ENCODE measurements at regions not wholly inside any gene's neighbourhood (a gene's known extent, or its start where the extent isn't known, plus 50 kb on each side); places are given as distances from the start of the nearest gene placed in this dataset.
"Not testable (repeated sequence)": the region's sequence is repeated elsewhere in the genome, so short reads cannot be mapped to it uniquely, and the experiment has no call there.

GRCh38 chr3:153513236-153513635 is 351.2 kb downstream of the RAP2B start:
- Mint-ChIP-seq H3K9me3 (ENCODE audit: unreplicated experiment) (no peaks in the 10 kb centered on the region), H3K4me3 (ENCODE audit: unreplicated experiment) (no peak overlapping the region), H3K4me1 (ENCODE audit: low read depth, unreplicated experiment) (no peaks in the 10 kb centered on the region), H3K36me3 (ENCODE audit: unreplicated experiment) (no peaks in the 10 kb centered on the region), H3K27me3 (ENCODE audit: unreplicated experiment) (no peaks in the 10 kb centered on the region), H3K27ac (ENCODE audit: unreplicated experiment) (no peak overlapping the region)
- no peak for DNase-seq
- TF ChIP-seq CTCF (IDR thresholded peaks at IDR 0.05; ENCODE audit: partially characterized antibody, unreplicated experiment) = peak; percentile 37

GRCh38 chr3:153528473-153528872 is 366.4 kb downstream of the RAP2B start:
- DNase-seq = no peak
- H3K27me3 Mint-ChIP-seq (ENCODE audit: unreplicated experiment) = no peaks in the 10 kb centered on the region
- H3K27ac Mint-ChIP-seq (ENCODE audit: unreplicated experiment) = no peak overlapping the region
- H3K4me1 Mint-ChIP-seq (ENCODE audit: low read depth, unreplicated experiment) = no peaks in the 10 kb centered on the region
- H3K4me3 Mint-ChIP-seq (ENCODE audit: unreplicated experiment) = no peak overlapping the region
- no peaks in the 10 kb centered on the region for H3K36me3 Mint-ChIP-seq (ENCODE audit: unreplicated experiment)
- peaks cover 3% of the 10 kb centered on the region for H3K9me3 Mint-ChIP-seq (ENCODE audit: unreplicated experiment)
- TF ChIP-seq CTCF (IDR thresholded peaks at IDR 0.05; ENCODE audit: partially characterized antibody, unreplicated experiment) = no peak

- no peak for DNase-seq
- no peak overlapping the region for H3K27ac Mint-ChIP-seq (ENCODE audit: unreplicated experiment)
- no peaks in the 10 kb centered on the region for H3K9me3 Mint-ChIP-seq (ENCODE audit: unreplicated experiment)
- peaks cover 2% of the 10 kb centered on the region for H3K27me3 Mint-ChIP-seq (ENCODE audit: unreplicated experiment)
- no peak overlapping the region for H3K4me3 Mint-ChIP-seq (ENCODE audit: unreplicated experiment)
- H3K4me1 Mint-ChIP-seq (ENCODE audit: low read depth, unreplicated experiment) = no peaks in the 10 kb centered on the region
- peaks cover 4% of the 10 kb centered on the region for H3K36me3 Mint-ChIP-seq (ENCODE audit: unreplicated experiment)
- no peak for TF ChIP-seq CTCF (IDR thresholded peaks at IDR 0.05; ENCODE audit: partially characterized antibody, unreplicated experiment)
Observed at GRCh38 chr3:153539263-153539662, 377.2 kb downstream of the RAP2B start.

- Mint-ChIP-seq H3K4me3 (ENCODE audit: unreplicated experiment) (no peak overlapping the region), H3K27ac (ENCODE audit: unreplicated experiment) (no peak overlapping the region), H3K27me3 (ENCODE audit: unreplicated experiment) (peaks cover 2% of the 10 kb centered on the region), H3K4me1 (ENCODE audit: low read depth, unreplicated experiment) (no peaks in the 10 kb centered on the region), H3K36me3 (ENCODE audit: unreplicated experiment) (no peaks in the 10 kb centered on the region), H3K9me3 (ENCODE audit: unreplicated experiment) (no peaks in the 10 kb centered on the region)
- TF ChIP-seq CTCF (IDR thresholded peaks at IDR 0.05; ENCODE audit: partially characterized antibody, unreplicated experiment) = no peak
- no peak for DNase-seq
Observed at GRCh38 chr3:153545471-153545870, 383.4 kb downstream of the RAP2B start.

GRCh38 chr3:153547970-153548369 is 385.9 kb downstream of the RAP2B start:
- no peak for TF ChIP-seq CTCF (IDR thresholded peaks at IDR 0.05; ENCODE audit: partially characterized antibody, unreplicated experiment)
- H3K9me3 Mint-ChIP-seq (ENCODE audit: unreplicated experiment) = no peaks in the 10 kb centered on the region
- H3K4me1 Mint-ChIP-seq (ENCODE audit: low read depth, unreplicated experiment) = no peaks in the 10 kb centered on the region
- no peak overlapping the region for H3K27ac Mint-ChIP-seq (ENCODE audit: unreplicated experiment)
- H3K36me3 Mint-ChIP-seq (ENCODE audit: unreplicated experiment) = no peaks in the 10 kb centered on the region
- H3K4me3 Mint-ChIP-seq (ENCODE audit: unreplicated experiment) = no peak overlapping the region
- H3K27me3 Mint-ChIP-seq (ENCODE audit: unreplicated experiment) = no peaks in the 10 kb centered on the region
- DNase-seq = no peak

- H3K36me3 Mint-ChIP-seq (ENCODE audit: unreplicated experiment) = not testable (repeated sequence)
Observed at GRCh38 chr3:153549686-153550085, 387.7 kb downstream of the RAP2B start.

More at GRCh38 chr3:153549686-153550085, 387.7 kb downstream of the RAP2B start:
- not testable (repeated sequence) for H3K27me3 Mint-ChIP-seq (ENCODE audit: unreplicated experiment); H3K4me1 Mint-ChIP-seq (ENCODE audit: low read depth, unreplicated experiment); DNase-seq; H3K4me3 Mint-ChIP-seq (ENCODE audit: unreplicated experiment); H3K9me3 Mint-ChIP-seq (ENCODE audit: unreplicated experiment); H3K27ac Mint-ChIP-seq (ENCODE audit: unreplicated experiment)
